AG04449 (cell line): ENCODE measurements at regions not wholly inside any gene's neighbourhood (a gene's known extent, or its start where the extent isn't known, plus 50 kb on each side); places are given as distances from the start of the nearest gene placed in this dataset.
A peak's percentile ranks its signal among the peaks of the same experiment; 100 is the strongest.

Source experiments
- CTCF ChIA-PET: fragments of 350-600 bp; formaldehyde crosslinking; extraction: SDS; loops from one replicate; lab custom pipeline; 2021; ENCODE audit warnings: antibody characterized with exemption; lab: Yijun Ruan, JAX
- POLR2A ChIA-PET: fragments of 400-600, 350-600 bp; formaldehyde crosslinking; extraction: SDS; loops from one replicate; lab custom pipeline; 2020; ENCODE audit warnings: antibody characterized with exemption, inconsistent platforms; lab: Yijun Ruan, JAX
- DNase-seq: peaks from one replicate; pipeline ENCODE4 v3.0.0-alpha.2; 2010; ENCODE audit warnings: low read depth, low spot score
- H3K4me3 ChIP-seq: 2 replicates; pipeline ENCODE4 v1.5.1; 2011; ENCODE audit warnings: low read depth, mild to moderate bottlenecking, control low read depth, low read length
- TF ChIP-seq, protein P1 (sequence below): IDR thresholded peaks from one replicate; pipeline ENCODE4 v1.5.1; 2011; ENCODE audit warnings: mild to moderate bottlenecking, moderate library complexity, low read length, control low read depth, inconsistent platforms; ENCODE audit not compliant: insufficient read depth; ENCODE audit errors: missing control alignments

DNA sequence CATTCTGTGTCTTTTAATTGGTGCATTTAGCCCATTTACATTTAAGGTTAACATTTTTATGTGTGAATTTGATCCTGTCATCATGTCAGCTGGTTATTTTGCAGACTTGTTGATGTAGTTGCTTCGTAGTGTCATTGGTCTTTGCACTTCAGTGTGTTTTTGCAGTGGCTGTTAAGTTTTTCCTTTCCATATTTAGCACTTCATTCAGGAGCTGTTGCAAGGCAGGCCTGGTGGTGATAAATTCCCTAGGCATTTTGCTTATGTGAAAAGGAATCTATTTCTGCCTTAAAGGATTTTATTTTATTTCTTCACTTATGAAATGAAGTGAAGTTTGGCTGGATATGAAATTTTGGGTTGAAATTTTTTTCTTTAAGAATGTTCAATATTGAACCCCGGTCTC lies 70.2 kb upstream of the CD96 start:
- ChIA-PET POLR2A (no interaction called here), CTCF (no interaction called here)
- TF ChIP-seq, protein P1, sequence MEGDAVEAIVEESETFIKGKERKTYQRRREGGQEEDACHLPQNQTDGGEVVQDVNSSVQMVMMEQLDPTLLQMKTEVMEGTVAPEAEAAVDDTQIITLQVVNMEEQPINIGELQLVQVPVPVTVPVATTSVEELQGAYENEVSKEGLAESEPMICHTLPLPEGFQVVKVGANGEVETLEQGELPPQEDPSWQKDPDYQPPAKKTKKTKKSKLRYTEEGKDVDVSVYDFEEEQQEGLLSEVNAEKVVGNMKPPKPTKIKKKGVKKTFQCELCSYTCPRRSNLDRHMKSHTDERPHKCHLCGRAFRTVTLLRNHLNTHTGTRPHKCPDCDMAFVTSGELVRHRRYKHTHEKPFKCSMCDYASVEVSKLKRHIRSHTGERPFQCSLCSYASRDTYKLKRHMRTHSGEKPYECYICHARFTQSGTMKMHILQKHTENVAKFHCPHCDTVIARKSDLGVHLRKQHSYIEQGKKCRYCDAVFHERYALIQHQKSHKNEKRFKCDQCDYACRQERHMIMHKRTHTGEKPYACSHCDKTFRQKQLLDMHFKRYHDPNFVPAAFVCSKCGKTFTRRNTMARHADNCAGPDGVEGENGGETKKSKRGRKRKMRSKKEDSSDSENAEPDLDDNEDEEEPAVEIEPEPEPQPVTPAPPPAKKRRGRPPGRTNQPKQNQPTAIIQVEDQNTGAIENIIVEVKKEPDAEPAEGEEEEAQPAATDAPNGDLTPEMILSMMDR, result no peak
- DNase-seq, result peak; percentile 10
- H3K4me3 ChIP-seq, result no peak overlapping the region

DNA sequence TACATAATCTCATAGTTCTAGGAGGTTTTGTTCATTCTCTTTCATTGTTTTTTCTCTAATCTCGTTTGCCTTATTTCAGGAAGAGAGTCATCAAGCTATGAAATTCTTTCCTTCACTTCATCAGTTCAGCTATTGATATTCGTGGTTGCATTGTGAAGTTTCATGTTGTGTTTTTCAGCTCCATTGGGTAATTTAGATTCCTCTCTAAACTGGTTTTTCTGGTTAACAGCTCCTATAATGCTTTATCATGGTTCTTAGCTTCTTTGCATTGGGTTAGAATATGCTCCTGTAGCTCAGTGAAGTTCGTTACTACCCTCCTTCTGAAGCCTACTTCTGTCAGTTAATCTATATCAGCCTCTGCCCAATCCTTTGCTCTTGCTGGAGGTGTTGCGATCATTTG lies 69.4 kb upstream of the CD96 start:
- DNase-seq, result no peak
- CTCF ChIA-PET, result no interaction called here
- H3K4me3 ChIP-seq, result no peak overlapping the region
- TF ChIP-seq, protein P1, result no peak
- POLR2A ChIA-PET, result no interaction called here

DNA sequence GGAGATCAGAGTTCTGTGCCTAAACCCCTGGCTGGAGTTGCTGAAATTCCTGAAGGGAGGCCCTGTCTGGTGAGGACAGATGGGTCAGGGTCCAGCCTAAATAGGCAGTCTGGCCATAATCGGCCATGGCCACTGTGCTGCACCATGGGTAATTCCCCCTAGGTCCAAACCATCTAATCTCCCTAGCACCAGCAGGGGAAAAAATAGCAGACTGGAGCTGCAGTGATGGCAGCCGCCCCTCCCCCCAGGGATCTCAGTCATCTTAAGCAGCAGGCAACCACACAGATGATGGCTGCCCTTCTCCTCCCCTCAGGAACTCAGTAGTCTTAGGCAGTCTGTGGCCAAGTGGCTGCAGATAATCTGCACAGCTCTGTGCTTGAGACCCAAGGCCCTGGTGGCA lies 68.4 kb upstream of the CD96 start:
- CTCF ChIA-PET, result no interaction called here
- H3K4me3 ChIP-seq, result no peak overlapping the region

DNA sequence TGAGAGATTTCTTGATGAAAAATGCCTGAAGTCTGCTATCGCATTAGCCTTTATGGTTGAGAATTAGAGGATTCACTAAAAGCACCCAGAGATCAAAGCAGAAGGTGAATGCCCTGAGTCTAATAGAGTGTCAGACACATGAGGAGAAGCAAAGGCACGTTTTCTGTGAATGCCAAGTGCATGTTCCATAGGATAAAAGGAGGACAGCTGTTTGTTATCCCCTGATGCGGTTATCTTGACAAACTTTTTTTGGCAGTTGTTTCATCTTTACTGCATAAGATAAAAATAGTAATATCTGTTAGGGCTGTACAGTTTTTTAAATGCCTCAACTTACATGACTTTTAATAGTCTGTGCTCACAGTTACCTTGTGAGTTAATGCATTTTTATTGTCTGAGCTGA lies 65.3 kb upstream of the CD96 start:
- ChIA-PET CTCF (no interaction called here), POLR2A (no interaction called here)
- H3K4me3 ChIP-seq, result no peak overlapping the region
- TF ChIP-seq, protein P1, result no peak
- no peak for DNase-seq

More for the DNA sequence above, 68.4 kb upstream of the CD96 start:
- TF ChIP-seq, protein P1, result no peak
- POLR2A ChIA-PET, result no interaction called here
- no peak for DNase-seq

DNA sequence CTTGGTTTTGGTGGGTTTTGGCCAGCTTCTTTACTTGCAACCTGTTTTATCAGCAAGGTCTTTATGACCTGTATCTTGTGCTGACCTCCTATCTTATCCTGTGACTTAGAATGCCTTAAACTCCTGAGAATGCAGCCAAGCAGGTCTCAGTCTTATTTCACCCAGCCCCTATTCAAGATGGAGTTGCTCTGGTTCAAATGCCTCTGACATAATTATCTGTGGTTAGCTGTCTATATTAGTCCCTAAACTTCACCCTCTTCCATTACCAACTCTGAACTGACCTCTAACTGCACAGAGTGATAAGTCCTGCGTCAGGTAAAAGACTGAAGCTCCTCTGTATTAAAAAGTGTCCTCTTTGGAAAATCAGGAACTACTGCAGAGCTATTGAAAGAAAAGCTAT lies 61.9 kb upstream of the CD96 start:
- CTCF ChIA-PET, result no interaction called here
- no peak overlapping the region for H3K4me3 ChIP-seq
- TF ChIP-seq, protein P1, result no peak
- POLR2A ChIA-PET, result no interaction called here
- no peak for DNase-seq

DNA sequence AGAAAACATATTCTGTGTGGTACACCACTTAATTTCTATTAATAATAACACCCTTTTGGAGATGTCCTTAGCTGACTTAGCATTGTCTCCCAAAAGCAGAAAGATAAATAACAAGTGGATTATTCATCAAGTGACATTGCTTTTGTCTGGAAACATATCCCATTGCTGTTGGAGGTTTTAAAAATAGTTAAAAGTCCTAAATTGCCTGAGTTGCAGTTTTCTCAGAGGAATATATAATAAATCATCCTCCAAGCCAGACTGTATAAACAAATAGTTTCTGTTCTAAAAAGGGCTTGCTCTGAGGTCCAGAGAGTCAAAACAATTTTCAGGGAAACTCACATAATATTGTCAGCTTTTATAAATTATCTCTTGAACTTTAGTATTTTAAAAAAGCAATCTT lies 60.4 kb upstream of the CD96 start:
- H3K4me3 ChIP-seq, result no peak overlapping the region
- ChIA-PET CTCF (no interaction called here), POLR2A (no interaction called here)
- no peak for DNase-seq
- TF ChIP-seq, protein P1, result no peak
